Retina (tissue), 1 donor: ENCODE measurements at regions not wholly inside any gene's neighbourhood (a gene's known extent, or its start where the extent isn't known, plus 50 kb on each side); places are given as distances from the start of the nearest gene placed in this dataset.

ENCODE experiments used
- DNase-seq: peaks from one replicate; pipeline ENCODE4 v3.0.0-alpha.2; 2016

GRCh38 chr2:147100406-147101035, 744.3 kb upstream of the ACVR2A start:
- DNase-seq, result no peak

DNA sequence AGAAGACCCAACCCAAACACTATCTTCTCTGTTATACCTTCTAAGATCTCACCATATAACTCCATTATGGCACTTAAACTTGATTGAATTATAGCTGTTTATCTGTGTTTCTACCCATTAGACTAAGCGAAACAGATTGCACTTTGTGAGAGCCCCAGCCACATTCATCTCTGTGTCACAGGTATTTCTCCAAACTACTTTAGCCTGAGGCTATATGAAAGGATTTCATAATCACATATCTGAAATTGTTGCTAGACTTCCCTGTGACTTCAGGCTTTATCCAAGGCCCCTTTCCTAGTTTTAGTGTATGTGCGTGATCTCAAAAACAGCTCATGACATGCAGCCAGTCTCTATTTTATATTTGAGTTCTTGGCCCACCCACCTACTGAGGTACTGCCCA, 745.0 kb upstream of the ACVR2A start:
- no peak for DNase-seq

GRCh38 chr2:147098940-147099339, 745.9 kb upstream of the ACVR2A start:
- DNase-seq, result no peak

- DNase-seq, result no peak
Measured at GRCh38 chr2:147097747-147098146, 747.1 kb upstream of the ACVR2A start.

- no peak for DNase-seq
Measured at GRCh38 chr2:147096671-147097070, 748.2 kb upstream of the ACVR2A start.

DNA sequence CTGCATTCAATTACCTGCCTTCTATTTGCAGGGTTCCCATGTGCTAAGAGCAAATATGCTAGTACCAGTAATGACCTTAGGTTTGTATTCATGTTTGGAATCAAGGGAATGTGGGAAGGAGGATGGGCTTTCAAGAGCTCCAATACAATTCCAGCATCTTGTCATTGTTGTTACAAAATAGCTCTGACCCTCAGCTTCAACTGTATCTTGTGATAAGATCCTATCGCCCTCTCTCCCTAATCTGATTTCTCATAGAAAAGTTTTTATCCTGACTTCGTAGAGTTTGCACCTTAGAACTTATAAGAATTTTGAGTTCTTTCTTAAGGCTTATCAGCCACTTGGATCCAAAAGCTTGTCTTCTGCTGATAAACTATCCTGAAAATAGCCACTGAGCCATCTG, 749.5 kb upstream of the ACVR2A start:
- no peak for DNase-seq

GRCh38 chr2:147094077-147094476, 750.8 kb upstream of the ACVR2A start:
- no peak for DNase-seq

GRCh38 chr2:147092266-147092665, 752.6 kb upstream of the ACVR2A start:
- no peak for DNase-seq

GRCh38 chr2:147091448-147091847, 753.4 kb upstream of the ACVR2A start:
- no peak for DNase-seq

DNA sequence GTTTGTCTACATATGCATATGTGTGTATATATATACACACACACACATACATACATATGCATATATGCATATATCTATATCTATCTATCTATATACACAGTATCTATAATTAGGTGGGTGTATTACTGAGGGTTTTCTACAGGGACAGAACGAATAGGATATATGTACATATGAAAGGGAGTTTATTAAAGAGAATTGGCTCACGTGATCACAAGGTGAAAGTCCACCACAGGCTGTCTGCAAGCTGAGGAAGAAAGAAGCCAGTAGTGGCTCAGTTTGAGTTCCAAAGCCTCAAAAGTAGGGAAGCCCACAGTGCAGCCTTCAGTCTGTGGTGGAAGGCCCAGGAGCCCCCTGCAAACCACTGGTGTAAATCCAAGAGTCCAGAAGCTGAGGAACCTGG, 756.0 kb upstream of the ACVR2A start:
- no peak for DNase-seq

- no peak for DNase-seq
Measured at GRCh38 chr2:147086715-147087114, 758.1 kb upstream of the ACVR2A start.

- no peak for DNase-seq
Measured at GRCh38 chr2:147083664-147084063, 761.2 kb upstream of the ACVR2A start.

- DNase-seq, result peak; percentile 73
Measured at GRCh38 chr2:147082850-147083522, 761.8 kb upstream of the ACVR2A start.

GRCh38 chr2:147081831-147082230, 763.0 kb upstream of the ACVR2A start:
- no peak for DNase-seq

DNA sequence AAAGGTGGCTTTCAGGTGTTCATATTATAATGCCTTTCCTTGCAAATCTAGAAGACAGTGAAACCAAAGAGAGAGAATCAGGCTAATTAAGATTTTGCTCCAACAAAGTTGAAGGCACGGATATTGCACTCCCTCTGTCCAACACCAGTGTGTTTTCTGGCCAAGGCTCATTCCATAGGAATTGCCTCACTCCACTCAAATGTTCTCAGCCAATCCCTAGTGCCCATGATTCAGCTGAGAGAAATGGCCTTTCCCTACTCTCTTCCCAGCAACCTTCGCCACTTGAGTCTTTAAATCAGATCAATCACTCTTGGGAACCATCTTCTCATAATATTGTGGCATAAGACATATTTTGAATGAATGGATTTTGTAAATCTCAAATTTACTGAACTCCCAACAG, 768.2 kb upstream of the ACVR2A start:
- no peak for DNase-seq

- DNase-seq, result no peak
Measured at GRCh38 chr2:147068071-147068470, 776.8 kb upstream of the ACVR2A start.

DNA sequence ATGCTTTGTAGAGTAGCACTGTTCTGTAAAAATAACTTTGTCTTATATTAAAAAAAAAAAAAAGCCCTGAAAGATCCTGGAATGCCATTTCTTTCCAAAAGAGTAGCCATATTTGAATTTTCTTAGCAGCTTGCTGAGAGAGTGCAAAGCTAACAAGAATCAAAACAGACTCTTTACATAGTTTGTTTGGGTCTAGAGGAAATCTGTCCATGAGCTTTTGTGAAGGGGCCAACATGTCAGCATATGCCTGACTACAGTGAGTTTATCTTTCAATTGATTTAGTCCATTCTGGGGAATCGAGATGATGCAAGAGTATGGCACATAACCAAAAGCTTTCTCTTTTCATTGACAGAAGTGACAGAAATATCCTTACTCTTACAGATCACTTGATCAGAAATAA, 777.7 kb upstream of the ACVR2A start:
- DNase-seq, result no peak

DNA sequence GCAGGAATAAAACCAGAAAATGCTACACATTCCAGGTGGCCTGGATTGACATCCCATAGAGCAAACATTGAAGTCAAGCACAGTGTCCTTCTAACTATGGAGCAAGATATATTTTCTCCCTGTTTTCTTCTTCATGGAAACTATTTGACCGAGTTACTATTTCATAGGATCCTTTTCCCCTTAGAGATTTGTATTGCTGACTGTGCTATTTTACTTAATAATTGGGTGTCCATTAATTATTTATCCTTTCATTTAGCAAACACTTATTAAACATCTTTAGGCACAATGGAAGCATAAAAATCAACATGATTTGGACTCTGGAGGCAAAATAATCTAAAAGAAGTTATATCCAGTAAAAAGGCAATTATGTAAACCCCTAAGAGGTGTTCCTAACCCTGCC, 782.8 kb upstream of the ACVR2A start:
- DNase-seq, result no peak

DNA sequence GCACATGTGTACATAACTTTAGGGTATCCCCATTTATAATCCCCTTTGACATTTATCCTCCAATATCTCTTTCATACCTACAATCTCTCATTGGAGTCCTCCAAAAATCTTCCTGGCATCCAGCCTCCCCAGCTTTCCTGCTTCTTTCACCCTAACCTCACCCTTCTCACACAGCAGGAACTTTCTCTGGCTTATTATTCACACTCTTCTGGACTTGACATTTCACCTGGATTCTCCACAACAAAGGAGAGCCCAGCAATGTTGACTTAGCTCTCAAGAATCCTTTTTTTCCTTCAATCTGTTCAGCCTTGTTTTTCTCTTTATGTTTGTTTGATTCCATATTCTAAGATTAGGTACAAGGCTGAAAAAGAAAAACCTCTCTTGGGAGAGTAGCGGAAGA, 783.6 kb upstream of the ACVR2A start:
- no peak for DNase-seq

GRCh38 chr2:147057892-147058490, 786.8 kb upstream of the ACVR2A start:
- no peak for DNase-seq

DNA sequence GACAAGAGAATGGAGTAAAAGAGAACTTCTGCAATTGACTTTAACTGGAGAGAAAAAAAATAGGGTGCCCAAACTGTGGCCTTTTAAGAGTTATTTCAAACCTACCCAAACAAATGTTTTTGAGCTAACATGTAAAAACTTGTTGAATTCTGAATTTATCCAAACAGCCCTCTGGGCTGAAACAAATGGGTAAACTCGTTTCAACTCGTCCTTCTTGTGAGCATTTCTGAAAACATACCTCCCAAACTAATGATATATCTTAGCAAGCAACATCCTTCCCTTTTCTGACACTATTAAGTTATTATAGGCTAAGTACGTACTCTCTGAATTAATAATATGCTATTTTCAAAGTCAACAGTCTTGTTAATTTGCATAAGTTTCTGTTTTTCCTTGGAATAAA, 793.0 kb upstream of the ACVR2A start:
- no peak for DNase-seq

- no peak for DNase-seq
Measured at GRCh38 chr2:147051248-147051647, 793.6 kb upstream of the ACVR2A start.

- DNase-seq, result no peak
Measured at GRCh38 chr2:147049957-147050356, 794.9 kb upstream of the ACVR2A start.

GRCh38 chr2:147046473-147046872, 798.4 kb upstream of the ACVR2A start:
- no peak for DNase-seq

DNA sequence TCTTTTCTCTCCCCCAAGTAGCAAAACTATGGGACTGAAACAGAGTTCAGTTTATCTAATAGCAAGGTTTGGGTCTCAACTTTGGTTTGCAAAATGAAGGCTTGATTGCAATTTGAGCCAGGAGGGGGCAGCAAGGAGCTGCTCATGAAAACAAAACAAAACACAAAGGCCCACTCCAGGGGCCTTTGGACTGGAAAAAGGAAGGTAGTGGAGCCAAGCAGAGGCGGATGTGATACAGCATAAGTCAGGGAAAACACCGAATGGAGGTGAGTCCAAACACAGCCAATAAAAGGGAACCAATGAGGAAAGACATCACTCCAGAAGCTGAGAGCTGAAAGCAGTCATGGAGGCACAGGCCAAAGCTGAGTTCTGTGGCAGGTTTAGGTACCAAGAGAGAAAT, 799.7 kb upstream of the ACVR2A start:
- peak; percentile 46 for DNase-seq
